Muscle of leg (tissue), 3 donors: ENCODE measurements at regions not wholly inside any gene's neighbourhood (a gene's known extent, or its start where the extent isn't known, plus 50 kb on each side); places are given as distances from the start of the nearest gene placed in this dataset.
A peak's percentile ranks its signal among the peaks of the same experiment; 100 is the strongest.

ENCODE experiments used
- DNase-seq: peaks from one replicate; pipeline ENCODE4 v3.0.0; 2013
- H3K27ac ChIP-seq: one replicate; pipeline ENCODE4 v1.5.1; 2013; ENCODE audit warnings: mild to moderate bottlenecking, low read length, control low read depth
- H3K27me3 ChIP-seq: one replicate; pipeline ENCODE4 v1.6.1; 2013; ENCODE audit warnings: low read length; ENCODE audit not compliant: control insufficient read depth, insufficient read depth
- H3K36me3 ChIP-seq: one replicate; pipeline ENCODE4 v1.6.1; 2013; ENCODE audit warnings: low read length; ENCODE audit not compliant: control insufficient read depth, insufficient read depth
- H3K4me1 ChIP-seq: one replicate; pipeline ENCODE4 v1.6.1; 2013; ENCODE audit warnings: low read length; ENCODE audit not compliant: control insufficient read depth, insufficient read depth
- H3K4me3 ChIP-seq: one replicate; pipeline ENCODE4 v1.5.1; 2013; ENCODE audit warnings: low read length, control low read depth
- H3K9me3 ChIP-seq: replicated peaks from 2 replicates; pipeline ENCODE4 v1.6.1; 2013; ENCODE audit warnings: low read depth, low read length; ENCODE audit not compliant: control insufficient read depth
- WGBS: methylation state at CpG from one replicate; pipeline ENCODE4 v1.1.5; 2013; ENCODE audit warnings: missing lambda C conversion rate; ENCODE audit not compliant: insufficient coverage; 5-methylcytosine and 5-hydroxymethylcytosine counted together

- no peaks in the 10 kb centered on the region for H3K27me3 ChIP-seq
- H3K9me3 ChIP-seq = no peaks in the 10 kb centered on the region
- H3K4me1 ChIP-seq = no peaks in the 10 kb centered on the region
- H3K27ac ChIP-seq = no peak overlapping the region
- no peaks in the 10 kb centered on the region for H3K36me3 ChIP-seq
- no CpG with 5 or more reads among the region's 1 CpG for WGBS
- DNase-seq = no peak
- no peak overlapping the region for H3K4me3 ChIP-seq
Measured at GRCh38 chr12:91406920-91407341, 224.3 kb upstream of the DCN start.

GRCh38 chr12:91404441-91404840, 221.8 kb upstream of the DCN start:
- H3K4me3 ChIP-seq = no peak overlapping the region

GRCh38 chr12:91401190-91401589, 218.6 kb upstream of the DCN start:
- H3K4me1 ChIP-seq = no peaks in the 10 kb centered on the region
- no peak for DNase-seq
- no peaks in the 10 kb centered on the region for H3K36me3 ChIP-seq
- no peaks in the 10 kb centered on the region for H3K27me3 ChIP-seq
- no peaks in the 10 kb centered on the region for H3K9me3 ChIP-seq
- no peak overlapping the region for H3K27ac ChIP-seq
- no peak overlapping the region for H3K4me3 ChIP-seq

More at GRCh38 chr12:91404441-91404840, 221.8 kb upstream of the DCN start:
- no peaks in the 10 kb centered on the region for H3K4me1 ChIP-seq
- H3K36me3 ChIP-seq = no peaks in the 10 kb centered on the region
- no peak for DNase-seq
- H3K27me3 ChIP-seq = no peaks in the 10 kb centered on the region
- no peaks in the 10 kb centered on the region for H3K9me3 ChIP-seq
- H3K27ac ChIP-seq = no peak overlapping the region
- WGBS = 68% methylated on average over 4 of the region's 4 CpGs

- Histone ChIP-seq H3K36me3 (no peaks in the 10 kb centered on the region), H3K9me3 (no peaks in the 10 kb centered on the region), H3K27ac (no peak overlapping the region), H3K4me3 (no peak overlapping the region), H3K4me1 (no peaks in the 10 kb centered on the region), H3K27me3 (no peaks in the 10 kb centered on the region)
- DNase-seq = no peak
- WGBS = no CpG with 5 or more reads among the region's 4 CpGs
Measured at GRCh38 chr12:91400271-91400670, 217.7 kb upstream of the DCN start.

GRCh38 chr12:91397866-91398532, 215.4 kb upstream of the DCN start:
- no peaks in the 10 kb centered on the region for H3K36me3 ChIP-seq
- DNase-seq = no peak
- H3K4me1 ChIP-seq = no peaks in the 10 kb centered on the region
- H3K27ac ChIP-seq = no peak overlapping the region
- no peaks in the 10 kb centered on the region for H3K27me3 ChIP-seq
- no CpG with 5 or more reads among the region's 4 CpGs for WGBS
- no peak overlapping the region for H3K4me3 ChIP-seq
- no peaks in the 10 kb centered on the region for H3K9me3 ChIP-seq

GRCh38 chr12:91396293-91396692, 213.7 kb upstream of the DCN start:
- no peaks in the 10 kb centered on the region for H3K27me3 ChIP-seq
- H3K36me3 ChIP-seq = no peaks in the 10 kb centered on the region
- no peak for DNase-seq
- H3K4me3 ChIP-seq = no peak overlapping the region
- H3K4me1 ChIP-seq = no peaks in the 10 kb centered on the region
- H3K27ac ChIP-seq = no peak overlapping the region
- no peaks in the 10 kb centered on the region for H3K9me3 ChIP-seq

DNA sequence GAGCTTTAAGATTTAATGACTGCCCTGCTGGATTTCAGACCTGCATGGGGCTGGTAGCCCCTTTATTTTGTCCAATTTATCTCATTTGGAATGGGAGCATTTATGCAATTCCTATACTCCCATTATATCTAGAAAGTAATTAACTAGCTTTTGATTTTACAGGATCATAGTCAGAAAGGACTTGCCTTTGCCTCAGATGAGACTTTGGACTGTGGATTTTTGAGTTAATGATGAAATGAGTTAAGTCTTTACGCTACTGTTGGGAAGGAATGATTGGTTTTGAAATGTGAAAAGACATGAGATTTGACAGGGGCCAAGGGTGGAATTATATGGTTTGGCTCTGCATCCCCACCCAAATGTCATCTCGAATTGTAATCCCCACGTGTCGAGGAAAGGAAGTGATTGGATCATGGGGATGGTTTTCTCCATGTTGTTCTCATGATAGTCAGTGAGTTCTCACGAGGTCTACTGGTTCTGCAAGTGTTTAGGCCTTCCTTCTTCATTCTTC, 213.1 kb upstream of the DCN start:
- WGBS = no CpG with 5 or more reads among the region's 5 CpGs
- no peak for DNase-seq
- Histone ChIP-seq H3K36me3 (no peaks in the 10 kb centered on the region), H3K27me3 (no peaks in the 10 kb centered on the region), H3K9me3 (no peaks in the 10 kb centered on the region), H3K4me1 (no peaks in the 10 kb centered on the region), H3K4me3 (no peak overlapping the region), H3K27ac (no peak overlapping the region)

- WGBS = 75% methylated on average over 1 of the region's 1 CpG
- no peak for DNase-seq
- Histone ChIP-seq H3K36me3 (no peaks in the 10 kb centered on the region), H3K4me1 (no peaks in the 10 kb centered on the region), H3K27me3 (no peaks in the 10 kb centered on the region), H3K27ac (no peak overlapping the region), H3K4me3 (no peak overlapping the region), H3K9me3 (no peaks in the 10 kb centered on the region)
Measured at GRCh38 chr12:91394903-91395302, 212.3 kb upstream of the DCN start.

GRCh38 chr12:91388573-91388972, 206.0 kb upstream of the DCN start:
- DNase-seq = peak; percentile 16
- WGBS = no CpG with 5 or more reads among the region's 1 CpG

DNA sequence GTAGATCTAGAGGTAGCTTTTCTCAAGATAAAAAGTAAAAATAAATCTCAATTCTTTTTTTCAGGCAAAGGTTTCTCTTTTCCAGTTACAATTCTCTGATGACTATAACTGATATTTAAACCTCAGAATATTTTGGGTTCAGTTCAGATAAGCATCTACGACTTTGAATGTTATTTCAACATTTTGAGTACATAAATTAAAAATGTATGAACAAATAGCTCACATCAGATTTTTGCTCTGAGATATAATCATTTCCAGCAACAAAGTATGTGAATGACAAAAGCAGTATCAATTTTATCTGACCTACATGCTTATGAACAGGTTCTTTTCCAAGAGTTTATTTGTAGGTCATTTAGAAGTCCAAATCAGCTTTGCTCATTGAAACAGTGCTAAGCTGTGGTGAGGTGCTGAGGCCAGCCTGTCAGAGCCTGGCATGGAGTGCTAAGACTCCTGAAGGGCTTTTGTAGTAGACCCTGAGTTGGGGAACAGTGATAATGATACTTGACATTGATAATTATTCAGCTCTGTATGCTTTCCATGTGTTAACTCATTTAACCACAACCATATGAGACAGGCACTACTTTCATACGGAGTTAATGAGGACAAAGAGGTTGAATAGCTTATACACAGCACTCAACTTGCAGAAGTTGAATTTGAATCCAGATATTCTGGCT, 205.0 kb upstream of the DCN start:
- Histone ChIP-seq H3K36me3 (no peaks in the 10 kb centered on the region), H3K27me3 (no peaks in the 10 kb centered on the region), H3K4me1 (no peaks in the 10 kb centered on the region), H3K4me3 (no peak overlapping the region), H3K27ac (no peak overlapping the region), H3K9me3 (no peaks in the 10 kb centered on the region)
- no peak for DNase-seq
- no CpG with 5 or more reads among the region's 2 CpGs for WGBS

More at GRCh38 chr12:91388573-91388972, 206.0 kb upstream of the DCN start:
- no peaks in the 10 kb centered on the region for H3K9me3 ChIP-seq
- H3K36me3 ChIP-seq = no peaks in the 10 kb centered on the region
- H3K4me1 ChIP-seq = no peaks in the 10 kb centered on the region
- H3K4me3 ChIP-seq = no peak overlapping the region
- H3K27me3 ChIP-seq = no peaks in the 10 kb centered on the region
- H3K27ac ChIP-seq = no peak overlapping the region
